Lung (tissue), 11 donors: ENCODE measurements at regions not wholly inside any gene's neighbourhood (a gene's known extent, or its start where the extent isn't known, plus 50 kb on each side); places are given as distances from the start of the nearest gene placed in this dataset.

Source experiments
- ATAC-seq: fragments of 200-7000 bp; cut with Tn5 transposase; one replicate; pipeline ENCODE4 v1.9.1; 2020; ENCODE audit warnings: moderate number of reproducible peaks; ENCODE audit not compliant: insufficient read depth, low FRiP score
- DNase-seq, 3 donors: peaks; one replicate each; pipeline ENCODE4 v3.0.0-alpha.2; 2013 to 2017
- H3K27ac ChIP-seq, 2 donors: one replicate each; pipeline ENCODE4 v1.5.1; 2013; ENCODE audit warnings: mild to moderate bottlenecking in 2 of 2, moderate library complexity in 2 of 2, control low read depth in 1 of 2, inconsistent platforms in 1 of 2, low read depth in 1 of 2, low read length in 1 of 2
- H3K27me3 ChIP-seq, 3 donors: one replicate each; pipeline ENCODE4 v1.5.1; 2013; ENCODE audit warnings: low read length in 2 of 3; ENCODE audit not compliant: control insufficient read depth in 3 of 3, insufficient read depth in 3 of 3
- H3K36me3 ChIP-seq, 4 donors: one replicate each; pipeline ENCODE4 v1.5.1; 2013; ENCODE audit warnings: low read length in 4 of 4, mild to moderate bottlenecking in 1 of 4, moderate library complexity in 1 of 4; ENCODE audit not compliant: control insufficient read depth in 4 of 4, insufficient read depth in 4 of 4
- H3K4me1 ChIP-seq, 5 donors: one replicate each; pipeline ENCODE4 v1.5.1; 2013; ENCODE audit warnings: low read length in 5 of 5, mild to moderate bottlenecking in 2 of 5, moderate library complexity in 1 of 5; ENCODE audit not compliant: control insufficient read depth in 5 of 5, insufficient read depth in 5 of 5
- H3K4me3 ChIP-seq: one replicate; pipeline ENCODE4 v1.5.1; 2013; ENCODE audit warnings: mild to moderate bottlenecking, control low read depth, moderate library complexity
- H3K9ac ChIP-seq, 2 donors: one replicate each; pipeline ENCODE4 v1.5.1; 2013; ENCODE audit warnings: low read length in 2 of 2, control low read depth in 1 of 2; ENCODE audit not compliant: insufficient read depth in 1 of 2
- H3K9me3 ChIP-seq, 4 donors: one replicate each; pipeline ENCODE4 v1.5.1; 2013; ENCODE audit warnings: low read length in 3 of 4, mild to moderate bottlenecking in 1 of 4, moderate library complexity in 1 of 4; ENCODE audit not compliant: control insufficient read depth in 4 of 4, insufficient read depth in 3 of 4
- WGBS, 2 donors: extraction: QIAGEN DNeasy Blood & Tissue Kit; methylation state at CpG; one replicate each; pipeline ENCODE4 v1.1.7; 2013; 5-methylcytosine and 5-hydroxymethylcytosine counted together
- TF ChIP-seq, protein P1 (sequence below): IDR thresholded peaks from 2 replicates; pipeline ENCODE4 v1.5.1; 2012; ENCODE audit warnings: mild to moderate bottlenecking; ENCODE audit errors: control extremely low read depth, extremely low read depth
- donor health status: control.
- donor health status: control.
- donor health status: Bipolar disorder and iron deficiency.
- donor health status: healthy.
- donor health status: DM: yes; HTN: yes; CAD: no.

DNA sequence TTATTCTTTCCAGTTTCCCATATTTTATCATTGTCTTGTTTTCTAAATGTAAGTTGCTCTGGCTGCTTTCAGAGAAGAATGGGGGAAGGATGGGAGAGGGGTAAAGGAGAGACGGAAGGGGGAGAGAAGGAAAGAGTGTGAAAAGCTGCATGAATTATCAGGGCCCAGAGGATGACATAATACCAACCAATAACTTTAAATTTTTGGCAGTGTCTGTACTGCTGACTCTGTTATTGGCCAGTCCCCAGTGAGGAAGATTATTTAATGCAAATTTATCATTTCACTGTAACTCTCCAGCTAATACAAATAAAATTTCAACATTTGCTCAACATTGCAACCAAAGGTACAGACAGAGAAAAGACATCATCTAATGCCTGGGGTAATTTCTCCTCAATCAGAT, 551.7 kb upstream of the CFAP20DC start:
- Histone ChIP-seq H3K4me3 (no peak overlapping the region), H3K9ac (no peak overlapping the region), H3K27me3 (no peaks in the 10 kb centered on the region), H3K27ac (no peak overlapping the region), H3K36me3 (no peaks in the 10 kb centered on the region), H3K4me1 (peaks cover 0 to 15% (median 0%) of the 10 kb centered on the region in 5 donors), H3K9me3 (peaks cover 0 to 2% (median 0%) of the 10 kb centered on the region in 4 donors)
- WGBS, 2 donors = 84 to 91% methylated on average over 1 of the region's 1 CpG
- ATAC-seq (no peak), DNase-seq (peak in 1 of 3 donors; percentile 47)
- TF ChIP-seq, protein P1, sequence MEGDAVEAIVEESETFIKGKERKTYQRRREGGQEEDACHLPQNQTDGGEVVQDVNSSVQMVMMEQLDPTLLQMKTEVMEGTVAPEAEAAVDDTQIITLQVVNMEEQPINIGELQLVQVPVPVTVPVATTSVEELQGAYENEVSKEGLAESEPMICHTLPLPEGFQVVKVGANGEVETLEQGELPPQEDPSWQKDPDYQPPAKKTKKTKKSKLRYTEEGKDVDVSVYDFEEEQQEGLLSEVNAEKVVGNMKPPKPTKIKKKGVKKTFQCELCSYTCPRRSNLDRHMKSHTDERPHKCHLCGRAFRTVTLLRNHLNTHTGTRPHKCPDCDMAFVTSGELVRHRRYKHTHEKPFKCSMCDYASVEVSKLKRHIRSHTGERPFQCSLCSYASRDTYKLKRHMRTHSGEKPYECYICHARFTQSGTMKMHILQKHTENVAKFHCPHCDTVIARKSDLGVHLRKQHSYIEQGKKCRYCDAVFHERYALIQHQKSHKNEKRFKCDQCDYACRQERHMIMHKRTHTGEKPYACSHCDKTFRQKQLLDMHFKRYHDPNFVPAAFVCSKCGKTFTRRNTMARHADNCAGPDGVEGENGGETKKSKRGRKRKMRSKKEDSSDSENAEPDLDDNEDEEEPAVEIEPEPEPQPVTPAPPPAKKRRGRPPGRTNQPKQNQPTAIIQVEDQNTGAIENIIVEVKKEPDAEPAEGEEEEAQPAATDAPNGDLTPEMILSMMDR = no peak

DNA sequence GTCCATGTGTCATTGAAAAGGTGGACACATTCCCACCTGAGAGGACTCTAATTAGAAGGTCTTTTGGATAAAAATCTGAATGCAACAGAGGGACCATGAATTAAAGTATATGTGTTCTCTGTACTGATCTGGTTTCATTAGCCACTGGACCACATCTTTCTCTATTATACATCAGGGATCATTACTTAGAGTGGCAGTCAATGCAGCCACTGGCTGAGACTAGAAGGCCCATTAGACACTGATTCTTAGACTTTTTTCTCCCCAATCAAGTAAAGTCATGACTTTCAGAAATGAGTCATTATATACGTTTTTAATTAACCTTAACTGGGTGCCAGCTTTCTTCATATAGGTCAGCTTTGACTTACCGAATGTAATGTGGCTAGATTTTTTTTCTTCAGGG, 550.8 kb upstream of the CFAP20DC start:
- H3K9ac ChIP-seq = no peak overlapping the region
- H3K36me3 ChIP-seq = no peaks in the 10 kb centered on the region
- H3K9me3 ChIP-seq = peaks cover 0 to 2% (median 0%) of the 10 kb centered on the region in 4 donors
- TF ChIP-seq, protein P1 = no peak
- DNase-seq = no peak
- 86 to 87% methylated on average over 2 of the region's 2 CpGs for WGBS, 2 donors
- H3K27ac ChIP-seq = no peak overlapping the region
- H3K4me3 ChIP-seq = no peak overlapping the region
- H3K27me3 ChIP-seq = no peaks in the 10 kb centered on the region
- H3K4me1 ChIP-seq = peaks cover 0 to 15% (median 0%) of the 10 kb centered on the region in 5 donors
- no peak for ATAC-seq

DNA sequence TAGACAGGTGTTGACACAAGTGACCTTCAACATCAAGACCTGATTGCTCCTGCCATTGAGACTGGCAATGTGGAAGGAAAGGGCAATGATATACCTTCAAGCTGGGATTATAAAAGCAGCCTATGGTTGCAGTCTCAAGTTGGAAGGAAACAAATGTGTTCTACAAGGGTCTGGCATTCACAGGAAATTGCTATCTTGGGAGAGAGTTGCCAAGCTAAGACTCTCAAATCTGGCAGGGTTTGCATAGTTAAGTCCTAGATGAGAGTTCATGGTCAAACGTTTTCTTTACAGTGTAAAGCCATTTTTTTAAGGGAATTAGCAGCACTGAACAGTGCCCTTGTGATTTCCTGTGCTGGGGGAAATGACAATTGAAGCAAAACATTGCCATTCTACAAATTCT, 546.9 kb upstream of the CFAP20DC start:
- ATAC-seq = no peak
- Histone ChIP-seq H3K9me3 (no peaks in the 10 kb centered on the region), H3K27me3 (no peaks in the 10 kb centered on the region), H3K4me1 (peaks cover 0 to 11% (median 0%) of the 10 kb centered on the region in 5 donors), H3K27ac (no peak overlapping the region), H3K9ac (no peak overlapping the region), H3K4me3 (no peak overlapping the region), H3K36me3 (no peaks in the 10 kb centered on the region)
- DNase-seq = peak in 2 of 3 donors; percentile 33 to 55
- 13% methylated on average over 1 of the region's 1 CpG for WGBS, 2 donors
- TF ChIP-seq, protein P1 = no peak

DNA sequence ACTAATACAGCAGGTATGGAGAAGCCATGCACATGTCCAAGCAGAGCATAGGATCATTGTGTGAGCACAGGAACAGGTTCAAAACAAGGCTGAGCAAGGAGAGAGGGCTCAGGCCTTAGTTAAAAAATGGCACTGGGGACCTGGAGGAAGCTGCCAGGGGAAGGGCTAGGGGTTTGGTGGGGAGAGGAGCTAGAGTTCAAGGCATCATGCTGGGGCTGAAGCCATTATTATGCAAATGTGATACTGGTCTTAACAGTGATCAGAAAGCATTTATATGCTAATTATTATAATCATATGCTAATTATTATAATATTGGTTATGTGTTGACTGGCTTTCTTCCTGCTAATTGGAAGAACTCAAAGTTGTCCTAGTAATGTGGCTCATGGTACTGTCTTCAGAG, 546.0 kb upstream of the CFAP20DC start:
- Histone ChIP-seq H3K27me3 (no peaks in the 10 kb centered on the region), H3K27ac (no peak overlapping the region), H3K4me3 (no peak overlapping the region), H3K36me3 (no peaks in the 10 kb centered on the region), H3K4me1 (peaks cover 0 to 5% (median 0%) of the 10 kb centered on the region in 5 donors), H3K9ac (no peak overlapping the region), H3K9me3 (no peaks in the 10 kb centered on the region)
- ATAC-seq (no peak), DNase-seq (no peak)
- TF ChIP-seq, protein P1 = no peak
